OCI-LY3 (cell line): ENCODE measurements at regions not wholly inside any gene's neighbourhood (a gene's known extent, or its start where the extent isn't known, plus 50 kb on each side); places are given as distances from the start of the nearest gene placed in this dataset.

Source experiments
- EZH2phosphoT487 ChIP-seq: fragments of 200-600 bp; shearing (Covaris generic); IDR thresholded peaks from 2 replicates; pipeline ENCODE4 v1.6.1; 2018; ENCODE audit warnings: antibody characterized with exemption, mixed run types, low read depth
- TF ChIP-seq, protein P1 (sequence below): fragments of 200-600, 300-600 bp; sonication (generic); IDR thresholded peaks from 2 replicates; pipeline ENCODE4 v1.5.1; 2014; ENCODE audit warnings: antibody characterized with exemption, low read length, low read depth

DNA sequence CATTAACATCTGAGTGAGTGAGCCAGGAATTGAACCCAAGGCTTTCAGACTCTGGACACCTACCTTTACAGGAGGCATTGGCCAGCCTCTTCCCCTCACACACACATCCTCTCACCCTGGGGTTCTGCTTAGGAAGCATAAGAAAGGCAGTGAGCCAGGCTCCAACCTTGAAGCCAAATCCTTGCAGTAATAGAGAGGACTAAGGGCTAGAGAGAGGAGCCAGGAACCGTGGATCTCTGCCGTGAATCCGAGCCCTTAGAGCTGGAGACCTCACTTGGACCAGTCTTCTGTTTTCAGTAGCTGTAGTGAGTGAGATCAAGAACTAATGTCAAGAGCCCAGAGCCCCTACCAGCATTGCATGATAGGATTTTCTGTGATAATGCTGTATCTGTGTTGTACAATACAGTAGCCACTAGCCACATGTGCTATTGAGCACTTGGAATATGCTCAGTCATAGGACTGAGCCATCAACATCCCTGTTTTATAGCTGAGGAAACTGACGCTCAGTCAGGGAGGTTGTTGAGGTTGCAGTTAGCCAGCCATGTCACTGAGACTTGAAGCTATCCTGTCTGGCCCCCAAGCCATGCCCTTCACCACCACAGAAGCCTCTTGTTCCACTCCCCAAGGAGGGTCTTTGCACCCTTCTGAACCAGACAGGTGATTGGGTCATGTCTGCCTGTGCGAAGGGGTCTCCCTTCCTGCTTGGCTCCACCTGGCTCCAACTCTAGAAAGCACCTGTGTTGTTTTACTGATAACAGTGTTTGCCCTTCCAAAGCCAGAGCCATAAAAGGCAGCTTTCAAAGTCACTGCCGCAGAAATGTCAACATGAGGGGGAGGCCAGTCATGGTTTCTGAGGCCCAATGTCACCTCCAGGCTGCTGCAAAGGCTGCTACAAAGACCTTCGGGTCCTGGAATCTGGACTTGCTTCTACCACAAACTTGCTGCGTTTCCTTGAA lies 101.1 kb upstream of the JUN start:
- TF ChIP-seq, protein P1, sequence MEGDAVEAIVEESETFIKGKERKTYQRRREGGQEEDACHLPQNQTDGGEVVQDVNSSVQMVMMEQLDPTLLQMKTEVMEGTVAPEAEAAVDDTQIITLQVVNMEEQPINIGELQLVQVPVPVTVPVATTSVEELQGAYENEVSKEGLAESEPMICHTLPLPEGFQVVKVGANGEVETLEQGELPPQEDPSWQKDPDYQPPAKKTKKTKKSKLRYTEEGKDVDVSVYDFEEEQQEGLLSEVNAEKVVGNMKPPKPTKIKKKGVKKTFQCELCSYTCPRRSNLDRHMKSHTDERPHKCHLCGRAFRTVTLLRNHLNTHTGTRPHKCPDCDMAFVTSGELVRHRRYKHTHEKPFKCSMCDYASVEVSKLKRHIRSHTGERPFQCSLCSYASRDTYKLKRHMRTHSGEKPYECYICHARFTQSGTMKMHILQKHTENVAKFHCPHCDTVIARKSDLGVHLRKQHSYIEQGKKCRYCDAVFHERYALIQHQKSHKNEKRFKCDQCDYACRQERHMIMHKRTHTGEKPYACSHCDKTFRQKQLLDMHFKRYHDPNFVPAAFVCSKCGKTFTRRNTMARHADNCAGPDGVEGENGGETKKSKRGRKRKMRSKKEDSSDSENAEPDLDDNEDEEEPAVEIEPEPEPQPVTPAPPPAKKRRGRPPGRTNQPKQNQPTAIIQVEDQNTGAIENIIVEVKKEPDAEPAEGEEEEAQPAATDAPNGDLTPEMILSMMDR = no peak
- TF ChIP-seq EZH2phosphoT487 = no peak
